ENCODE measurements at regions not wholly inside any gene's neighbourhood (a gene's known extent, or its start where the extent isn't known, plus 50 kb on each side); places are given as distances from the start of the nearest gene placed in this dataset.

- TF ChIP-seq, protein P1, sequence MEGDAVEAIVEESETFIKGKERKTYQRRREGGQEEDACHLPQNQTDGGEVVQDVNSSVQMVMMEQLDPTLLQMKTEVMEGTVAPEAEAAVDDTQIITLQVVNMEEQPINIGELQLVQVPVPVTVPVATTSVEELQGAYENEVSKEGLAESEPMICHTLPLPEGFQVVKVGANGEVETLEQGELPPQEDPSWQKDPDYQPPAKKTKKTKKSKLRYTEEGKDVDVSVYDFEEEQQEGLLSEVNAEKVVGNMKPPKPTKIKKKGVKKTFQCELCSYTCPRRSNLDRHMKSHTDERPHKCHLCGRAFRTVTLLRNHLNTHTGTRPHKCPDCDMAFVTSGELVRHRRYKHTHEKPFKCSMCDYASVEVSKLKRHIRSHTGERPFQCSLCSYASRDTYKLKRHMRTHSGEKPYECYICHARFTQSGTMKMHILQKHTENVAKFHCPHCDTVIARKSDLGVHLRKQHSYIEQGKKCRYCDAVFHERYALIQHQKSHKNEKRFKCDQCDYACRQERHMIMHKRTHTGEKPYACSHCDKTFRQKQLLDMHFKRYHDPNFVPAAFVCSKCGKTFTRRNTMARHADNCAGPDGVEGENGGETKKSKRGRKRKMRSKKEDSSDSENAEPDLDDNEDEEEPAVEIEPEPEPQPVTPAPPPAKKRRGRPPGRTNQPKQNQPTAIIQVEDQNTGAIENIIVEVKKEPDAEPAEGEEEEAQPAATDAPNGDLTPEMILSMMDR (IDR thresholded peaks at IDR 0.05; ENCODE audit: low read depth, low read length, missing control alignments) = no peak
- no peak for DNase-seq (ENCODE audit: extremely low read depth, low read depth)
Observed at GRCh38 chr2:157192445-157193423, 64.8 kb upstream of the GALNT5 start.

DNA sequence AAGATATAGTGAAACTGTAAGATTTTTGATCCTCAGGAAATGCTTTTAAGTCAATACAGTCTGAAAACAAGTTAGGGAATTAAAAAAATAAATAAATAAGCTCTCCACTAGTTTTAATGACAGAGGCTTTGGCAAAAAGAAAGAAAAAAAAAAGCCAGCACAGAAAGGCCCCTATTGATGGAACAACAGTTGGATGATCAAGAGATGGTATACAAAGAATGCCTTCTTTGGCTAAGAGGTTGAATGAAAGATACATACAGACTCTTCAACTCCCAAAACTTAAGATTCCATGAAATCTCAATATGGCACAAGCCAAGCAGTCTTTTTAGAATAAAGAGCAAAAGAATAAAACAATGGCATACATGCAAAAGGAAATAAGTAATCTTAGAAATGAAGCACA lies 64.0 kb upstream of the GALNT5 start:
- TF ChIP-seq, protein P1 (IDR thresholded peaks at IDR 0.05; ENCODE audit: low read depth, low read length, missing control alignments) = no peak
- H3K4me3 ChIP-seq (replicated peaks; ENCODE audit: low read depth, low read length) = no peak overlapping the region
- DNase-seq (ENCODE audit: extremely low read depth, low read depth) = no peak

More at GRCh38 chr2:157192445-157193423, 64.8 kb upstream of the GALNT5 start:
- H3K4me3 ChIP-seq (replicated peaks; ENCODE audit: low read depth, low read length) = no peak overlapping the region

DNA sequence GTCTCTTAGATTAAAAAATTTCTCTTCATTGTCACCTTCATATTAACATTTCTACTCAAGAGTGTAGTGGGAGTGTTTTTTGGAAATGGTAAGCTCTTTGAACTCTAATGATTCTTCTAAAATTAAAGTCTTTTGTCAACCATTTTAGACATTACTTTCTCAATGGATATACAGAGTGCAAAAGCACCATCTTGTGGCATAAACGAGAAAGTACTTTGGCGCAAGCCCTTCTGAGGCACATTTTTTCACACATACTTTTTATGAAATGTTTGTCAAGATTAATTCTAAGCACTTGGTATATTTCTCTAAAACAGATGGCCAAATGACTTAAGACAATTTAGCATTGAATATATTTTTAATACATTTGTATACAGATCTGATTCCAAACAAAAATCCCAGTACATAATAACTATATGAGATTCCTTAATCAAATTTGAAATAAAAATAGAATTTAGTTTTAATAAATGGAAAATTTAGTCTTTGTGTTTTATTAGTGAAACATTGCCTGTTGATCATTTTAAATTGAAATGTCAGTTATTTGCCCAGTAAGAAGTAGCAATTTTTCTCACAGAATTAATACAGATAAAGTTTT lies 63.3 kb upstream of the GALNT5 start:
- no peak for DNase-seq (ENCODE audit: extremely low read depth, low read depth)
- TF ChIP-seq, protein P1 (IDR thresholded peaks at IDR 0.05; ENCODE audit: low read depth, low read length, missing control alignments) = peak; percentile 57
- H3K4me3 ChIP-seq (replicated peaks; ENCODE audit: low read depth, low read length) = no peak overlapping the region

DNA sequence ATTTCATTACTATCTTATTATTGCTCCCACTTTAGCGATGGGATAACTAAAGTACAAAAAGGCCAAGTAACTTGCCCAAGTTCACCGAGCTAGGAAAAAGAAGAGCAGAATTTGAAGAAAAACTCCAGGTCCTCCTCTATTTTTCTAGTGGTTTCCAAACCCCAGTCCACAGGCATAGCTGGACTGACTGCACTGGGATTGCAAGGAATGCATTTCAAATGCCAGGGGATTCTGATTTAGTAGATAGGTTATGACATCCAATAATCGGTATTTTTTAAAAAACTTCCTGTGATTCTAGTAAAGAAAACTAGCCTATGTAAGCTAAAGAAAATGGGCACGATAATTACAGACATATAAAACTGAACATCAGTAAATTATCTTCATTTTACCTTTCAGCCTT lies 62.7 kb upstream of the GALNT5 start:
- TF ChIP-seq, protein P1 (IDR thresholded peaks at IDR 0.05; ENCODE audit: low read depth, low read length, missing control alignments) = no peak
- DNase-seq (ENCODE audit: extremely low read depth, low read depth) = no peak
- no peak overlapping the region for H3K4me3 ChIP-seq (replicated peaks; ENCODE audit: low read depth, low read length)

DNA sequence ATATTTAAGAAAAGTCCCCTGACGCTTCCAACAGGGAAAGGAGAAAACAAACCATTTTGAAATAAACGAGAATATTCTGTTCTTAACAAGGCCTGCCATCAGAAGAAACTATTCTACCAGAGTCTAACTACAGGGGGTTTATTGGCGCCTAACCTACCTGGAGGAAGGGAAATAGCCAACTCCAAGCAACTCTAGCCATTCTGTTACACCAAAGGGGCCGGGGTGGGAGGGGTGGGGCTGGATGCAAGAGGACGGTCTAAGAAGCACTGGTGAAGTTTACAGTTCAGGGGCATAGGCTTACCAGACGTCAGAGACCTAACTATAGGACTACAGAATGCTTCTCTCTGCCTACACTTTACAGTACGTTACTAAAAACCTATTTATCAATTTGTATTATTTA lies 60.5 kb upstream of the GALNT5 start:
- DNase-seq (ENCODE audit: extremely low read depth, low read depth) = no peak
- TF ChIP-seq, protein P1 (IDR thresholded peaks at IDR 0.05; ENCODE audit: low read depth, low read length, missing control alignments) = no peak
- no peak overlapping the region for H3K4me3 ChIP-seq (replicated peaks; ENCODE audit: low read depth, low read length)

DNA sequence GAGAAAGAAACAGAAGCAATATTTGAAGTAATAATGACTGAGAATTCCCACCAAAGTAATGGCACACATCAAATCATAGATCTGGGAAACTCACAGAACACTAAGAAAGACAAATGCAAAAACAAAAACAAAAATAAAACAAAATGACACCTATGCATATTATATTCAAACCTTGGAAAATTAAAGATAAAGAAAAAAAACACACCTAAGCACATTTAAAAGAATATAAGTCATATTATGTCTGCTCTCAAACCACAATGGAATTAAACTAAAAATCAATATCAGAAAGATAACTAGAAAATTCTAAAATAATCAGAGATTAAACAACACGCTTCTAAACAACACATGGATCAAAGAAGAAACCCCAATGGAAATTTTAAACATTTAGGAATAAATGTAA lies 59.7 kb upstream of the GALNT5 start:
- DNase-seq (ENCODE audit: extremely low read depth, low read depth) = no peak
- H3K4me3 ChIP-seq (replicated peaks; ENCODE audit: low read depth, low read length) = no peak overlapping the region
- TF ChIP-seq, protein P1 (IDR thresholded peaks at IDR 0.05; ENCODE audit: low read depth, low read length, missing control alignments) = no peak

Data from HFF-Myc (cell line).